ENCODE measurements at regions not wholly inside any gene's neighbourhood (a gene's known extent, or its start where the extent isn't known, plus 50 kb on each side); places are given as distances from the start of the nearest gene placed in this dataset.

DNA sequence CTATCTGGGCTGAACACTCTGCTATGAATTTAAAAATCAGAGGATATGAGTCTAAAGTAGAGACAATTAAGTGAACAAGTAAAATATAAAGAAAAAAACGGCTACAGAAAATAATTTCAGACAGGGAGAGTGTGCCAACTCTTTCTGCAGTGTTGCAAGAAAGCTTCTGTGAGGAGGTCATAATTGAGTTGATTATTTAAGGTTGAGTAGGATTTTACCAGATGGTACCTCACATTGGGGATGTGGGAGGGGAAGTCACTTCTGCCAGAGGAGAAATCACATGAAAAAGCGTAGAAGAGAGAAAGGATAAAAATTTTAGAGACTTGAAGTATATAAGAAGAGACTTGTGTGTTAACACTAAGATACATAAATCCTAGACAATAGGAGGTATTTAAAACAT lies 238.0 kb upstream of the NCAM2 start:
- H3K4me3 ChIP-seq (ENCODE audit: low read depth, low read length) = no peak overlapping the region
- no peak for DNase-seq (ENCODE audit: low read depth)
- TF ChIP-seq MYC (IDR thresholded peaks at IDR 0.05; ENCODE audit: low read depth, low read length) = no peak
- TF ChIP-seq, protein P1, sequence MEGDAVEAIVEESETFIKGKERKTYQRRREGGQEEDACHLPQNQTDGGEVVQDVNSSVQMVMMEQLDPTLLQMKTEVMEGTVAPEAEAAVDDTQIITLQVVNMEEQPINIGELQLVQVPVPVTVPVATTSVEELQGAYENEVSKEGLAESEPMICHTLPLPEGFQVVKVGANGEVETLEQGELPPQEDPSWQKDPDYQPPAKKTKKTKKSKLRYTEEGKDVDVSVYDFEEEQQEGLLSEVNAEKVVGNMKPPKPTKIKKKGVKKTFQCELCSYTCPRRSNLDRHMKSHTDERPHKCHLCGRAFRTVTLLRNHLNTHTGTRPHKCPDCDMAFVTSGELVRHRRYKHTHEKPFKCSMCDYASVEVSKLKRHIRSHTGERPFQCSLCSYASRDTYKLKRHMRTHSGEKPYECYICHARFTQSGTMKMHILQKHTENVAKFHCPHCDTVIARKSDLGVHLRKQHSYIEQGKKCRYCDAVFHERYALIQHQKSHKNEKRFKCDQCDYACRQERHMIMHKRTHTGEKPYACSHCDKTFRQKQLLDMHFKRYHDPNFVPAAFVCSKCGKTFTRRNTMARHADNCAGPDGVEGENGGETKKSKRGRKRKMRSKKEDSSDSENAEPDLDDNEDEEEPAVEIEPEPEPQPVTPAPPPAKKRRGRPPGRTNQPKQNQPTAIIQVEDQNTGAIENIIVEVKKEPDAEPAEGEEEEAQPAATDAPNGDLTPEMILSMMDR (IDR thresholded peaks at IDR 0.05; ENCODE audit: low read depth, low read length) = no peak
- TF ChIP-seq POLR2A (IDR thresholded peaks at IDR 0.05; ENCODE audit: extremely low read depth, insufficient read length) = no peak

- H3K4me3 ChIP-seq (ENCODE audit: low read depth, low read length) = no peak overlapping the region
- no peak for TF ChIP-seq MYC (IDR thresholded peaks at IDR 0.05; ENCODE audit: low read depth, low read length)
- no peak for DNase-seq (ENCODE audit: low read depth)
Measured at GRCh38 chr21:20774737-20775136, 223.5 kb upstream of the NCAM2 start.

- no peak overlapping the region for H3K4me3 ChIP-seq (ENCODE audit: low read depth, low read length)
- no peak for DNase-seq (ENCODE audit: low read depth)
- TF ChIP-seq MYC (IDR thresholded peaks at IDR 0.05; ENCODE audit: low read depth, low read length) = no peak
- TF ChIP-seq, protein P1 (IDR thresholded peaks at IDR 0.05; ENCODE audit: low read depth, low read length) = no peak
- TF ChIP-seq, protein P2, sequence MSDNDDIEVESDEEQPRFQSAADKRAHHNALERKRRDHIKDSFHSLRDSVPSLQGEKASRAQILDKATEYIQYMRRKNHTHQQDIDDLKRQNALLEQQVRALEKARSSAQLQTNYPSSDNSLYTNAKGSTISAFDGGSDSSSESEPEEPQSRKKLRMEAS (IDR thresholded peaks at IDR 0.05; ENCODE audit: low read depth, low read length) = no peak
- TF ChIP-seq POLR2A (IDR thresholded peaks at IDR 0.05; ENCODE audit: extremely low read depth, insufficient read length) = no peak
Measured at GRCh38 chr21:20779321-20779720, 218.9 kb upstream of the NCAM2 start.

- no peak overlapping the region for H3K4me3 ChIP-seq (ENCODE audit: low read depth, low read length)
- DNase-seq (ENCODE audit: low read depth) = no peak
- no peak for TF ChIP-seq POLR2A (IDR thresholded peaks at IDR 0.05; ENCODE audit: extremely low read depth, insufficient read length)
- TF ChIP-seq MYC (IDR thresholded peaks at IDR 0.05; ENCODE audit: low read depth, low read length) = no peak
- TF ChIP-seq, protein P2 (IDR thresholded peaks at IDR 0.05; ENCODE audit: low read depth, low read length) = no peak
- TF ChIP-seq, protein P1 (IDR thresholded peaks at IDR 0.05; ENCODE audit: low read depth, low read length) = no peak
Measured at GRCh38 chr21:20783611-20784010, 214.6 kb upstream of the NCAM2 start.

DNA sequence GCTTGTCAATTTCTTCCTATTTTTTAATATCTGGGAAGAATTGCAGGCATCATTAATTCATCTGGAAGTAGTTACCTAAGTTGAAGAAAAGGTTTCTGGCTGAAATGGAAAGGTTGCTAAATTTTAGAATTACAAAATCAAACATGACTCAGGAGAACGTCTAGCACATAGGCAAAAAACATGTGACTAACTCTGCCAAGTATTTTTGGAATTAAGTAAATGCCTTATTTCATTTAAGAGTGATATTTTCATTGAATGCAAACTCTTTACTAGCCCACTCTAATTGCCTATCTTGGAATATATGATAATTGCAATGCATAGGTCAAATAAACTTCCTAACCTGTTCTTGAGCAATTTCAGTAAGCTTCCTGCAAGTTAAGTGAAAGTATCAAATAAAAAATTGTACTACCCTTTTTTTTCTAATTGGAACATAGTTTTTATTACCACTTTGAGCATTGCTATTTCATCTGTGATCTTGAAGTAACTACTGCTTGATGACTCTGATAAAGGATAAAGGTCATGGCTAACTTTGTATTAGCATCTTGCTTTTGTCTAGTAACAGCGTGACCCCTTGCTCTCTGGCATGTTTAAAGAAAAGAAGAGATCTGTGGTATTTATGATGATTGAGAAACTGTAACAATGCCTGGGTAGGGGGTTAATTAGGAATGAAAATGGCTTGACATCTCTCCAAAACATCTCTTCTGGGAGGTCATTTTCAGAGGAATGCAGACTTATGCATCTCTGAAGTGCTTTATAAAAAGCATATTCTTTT lies 208.3 kb upstream of the NCAM2 start:
- DNase-seq (ENCODE audit: low read depth) = no peak
- TF ChIP-seq, protein P2 (IDR thresholded peaks at IDR 0.05; ENCODE audit: low read depth, low read length) = no peak
- TF ChIP-seq, protein P1 (IDR thresholded peaks at IDR 0.05; ENCODE audit: low read depth, low read length) = no peak
- TF ChIP-seq MYC (IDR thresholded peaks at IDR 0.05; ENCODE audit: low read depth, low read length) (no peak), POLR2A (IDR thresholded peaks at IDR 0.05; ENCODE audit: extremely low read depth, insufficient read length) (no peak)
- no peak overlapping the region for H3K4me3 ChIP-seq (ENCODE audit: low read depth, low read length)

DNA sequence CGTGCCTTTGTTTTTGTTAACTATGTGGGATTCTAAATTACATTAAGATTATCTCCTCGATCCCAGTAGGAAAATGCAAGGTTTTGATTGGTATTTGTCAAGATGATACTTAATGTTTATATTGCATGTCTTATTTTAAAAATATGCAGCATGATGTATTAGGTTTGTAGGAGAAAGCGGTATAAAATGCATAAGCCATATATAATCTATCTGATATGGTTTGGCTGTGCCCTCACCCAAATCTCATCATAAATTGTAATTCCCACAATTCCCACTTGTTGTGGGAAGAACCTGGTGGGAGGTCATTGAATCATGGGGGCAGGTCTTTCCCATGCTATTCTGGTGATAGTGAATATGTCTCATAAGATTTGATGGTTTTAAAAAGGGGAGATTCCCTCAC lies 198.1 kb upstream of the NCAM2 start:
- TF ChIP-seq MYC (IDR thresholded peaks at IDR 0.05; ENCODE audit: low read depth, low read length) (no peak), POLR2A (IDR thresholded peaks at IDR 0.05; ENCODE audit: extremely low read depth, insufficient read length) (no peak)
- TF ChIP-seq, protein P1 (IDR thresholded peaks at IDR 0.05; ENCODE audit: low read depth, low read length) = no peak
- TF ChIP-seq, protein P2 (IDR thresholded peaks at IDR 0.05; ENCODE audit: low read depth, low read length) = no peak
- H3K4me3 ChIP-seq (ENCODE audit: low read depth, low read length) = no peak overlapping the region
- no peak for DNase-seq (ENCODE audit: low read depth)
